Adrenal gland (tissue), 9 donors: ENCODE measurements at regions not wholly inside any gene's neighbourhood (a gene's known extent, or its start where the extent isn't known, plus 50 kb on each side); places are given as distances from the start of the nearest gene placed in this dataset.
A peak's percentile ranks its signal among the peaks of the same experiment; 100 is the strongest.
"Not testable (repeated sequence)": the region's sequence is repeated elsewhere in the genome, so short reads cannot be mapped to it uniquely, and the experiment has no call there.

ENCODE experiments used
- DNase-seq, 7 donors: peaks; one replicate each; pipeline ENCODE4 v3.0.0-alpha.2; 2019 to 2020
- H3K27ac ChIP-seq, 5 donors: fragments of 200-600 bp; sonication (generic) in 4 of 5; 1 replicate in 3 of 5; 2 replicates in 2 of 5; pipeline versions ENCODE4 v1.5.1 to v1.8.0; 2016 to 2020; ENCODE audit warnings: mild to moderate bottlenecking in 1 of 5
- H3K27me3 ChIP-seq: fragments of 200-600 bp; 2 replicates; pipeline ENCODE4 v1.8.0; 2021
- H3K36me3 ChIP-seq, 2 donors: fragments of 200-600 bp; replicated peaks in 1 of 2; 1 replicate in 1 of 2; 2 replicates in 1 of 2; pipeline versions ENCODE4 v1.5.1 to v1.8.0; 2018 to 2022
- H3K4me1 ChIP-seq, 2 donors: fragments of 200-600 bp; replicated peaks in 1 of 2; 1 replicate in 1 of 2; 2 replicates in 1 of 2; pipeline versions ENCODE4 v1.5.1 to v1.8.0; 2018 to 2021
- H3K4me3 ChIP-seq, 4 donors: fragments of 200-600 bp; sonication (generic) in 3 of 4; one replicate each; pipeline ENCODE4 v1.5.1; 2016 to 2018
- H3K9me3 ChIP-seq, 3 donors: fragments of 200-600 bp; sonication (generic) in 1 of 3; replicated peaks in 1 of 3; 1 replicate in 2 of 3; 2 replicates in 1 of 3; pipeline versions ENCODE4 v1.5.1 to v1.8.0; 2016 to 2021
- CTCF ChIP-seq, 6 experiments: fragments of 450-650 bp in 4 of 6; fragments of 200-600 bp in 2 of 6; sonication (generic) in 1 of 6; IDR thresholded peaks; 1 replicate in 5 of 6; 2 replicates in 1 of 6; pipeline versions ENCODE4 v1.5.1 to v1.8.0; 2016 to 2021; ENCODE audit warnings: antibody characterized with exemption in 6 of 6, mild to moderate bottlenecking in 2 of 6, moderate library complexity in 1 of 6
- POLR2A ChIP-seq, 2 donors: fragments of 450-650 bp; IDR thresholded peaks; one replicate each; pipeline ENCODE4 v1.6.1; 2017; ENCODE audit warnings: antibody characterized with exemption in 2 of 2, mild to moderate bottlenecking in 2 of 2, moderate library complexity in 1 of 2
- WGBS, 4 donors: extraction: QIAGEN DNeasy Blood & Tissue Kit in 2 of 4; methylation state at CpG; one replicate each; pipeline versions ENCODE4 v1.1.5 to v1.1.7; 2013 to 2017; 5-methylcytosine and 5-hydroxymethylcytosine counted together
- intact Hi-C, 2 donors: fragments of 100-400 bp; cut with DNase I; formaldehyde crosslinking; loops; one replicate each; pipeline versions ENCODE4 v1.14.1 to v1.15.0; 2022 to 2023
- donor health status: healthy with polysubstance abuse.
- donor health status: Bipolar disorder and iron deficiency.
- donor health status: DM: yes; HTN: yes; CAD: no.
- donor health status: DM: no; HTN: no; CAD: no.
- donor health status: DM: no; HTN: no; CAD: no.

- Histone ChIP-seq H3K4me1 (no peaks in the 10 kb centered on the region), H3K36me3 (no peaks in the 10 kb centered on the region), H3K9me3 (peaks cover 0 to 8% (median 0%) of the 10 kb centered on the region in 3 donors), H3K27ac (no peak overlapping the region), H3K4me3 (no peak overlapping the region), H3K27me3 (peaks cover 5% of the 10 kb centered on the region)
- no peak for TF ChIP-seq CTCF (IDR thresholded peaks at IDR 0.05)
- TF ChIP-seq POLR2A (IDR thresholded peaks at IDR 0.05), result no peak
- 66 to 84% (median 81%) methylated on average over 2 of the region's 2 CpGs for WGBS, 4 donors
- intact Hi-C loops, result no loop called here
- no peak for DNase-seq
Measured at GRCh38 chr1:5611431-5611830, 380.8 kb downstream of the NPHP4 start.

GRCh38 chr1:5610432-5610831 is 381.8 kb downstream of the NPHP4 start:
- Histone ChIP-seq H3K4me3 (no peak overlapping the region), H3K27ac (no peak overlapping the region), H3K9me3 (peaks cover 0 to 8% (median 0%) of the 10 kb centered on the region in 3 donors), H3K4me1 (no peaks in the 10 kb centered on the region), H3K36me3 (no peaks in the 10 kb centered on the region), H3K27me3 (peaks cover 5% of the 10 kb centered on the region)
- TF ChIP-seq CTCF (IDR thresholded peaks at IDR 0.05) (no peak), POLR2A (IDR thresholded peaks at IDR 0.05) (no peak)
- no peak for DNase-seq
- intact Hi-C loops, result no loop called here
- 66 to 88% (median 79%) methylated on average over 1 of the region's 1 CpG for WGBS, 4 donors

GRCh38 chr1:5603353-5604104 is 388.7 kb downstream of the NPHP4 start:
- Histone ChIP-seq H3K27ac (no peak overlapping the region), H3K4me1 (no peaks in the 10 kb centered on the region), H3K27me3 (peaks cover 4% of the 10 kb centered on the region), H3K36me3 (no peaks in the 10 kb centered on the region), H3K4me3 (no peak overlapping the region), H3K9me3 (peaks cover 0 to 2% (median 0%) of the 10 kb centered on the region in 3 donors)
- intact Hi-C loops, result no loop called here
- no peak for DNase-seq
- TF ChIP-seq POLR2A (IDR thresholded peaks at IDR 0.05) (no peak), CTCF (IDR thresholded peaks at IDR 0.05) (no peak)
- 66 to 73% (median 69%) methylated on average over 3 of the region's 3 CpGs for WGBS, 4 donors

GRCh38 chr1:5602718-5603117 is 389.5 kb downstream of the NPHP4 start:
- intact Hi-C loops, H3K4me1 ChIP-seq, DNase-seq, H3K27ac ChIP-seq, H3K9me3 ChIP-seq, H3K4me3 ChIP-seq, H3K36me3 ChIP-seq, H3K27me3 ChIP-seq: not testable (repeated sequence)
- WGBS, 4 donors, result 37 to 57% (median 48%) methylated on average over 3 to 5 of the region's 5 CpGs

GRCh38 chr1:5601516-5601915 is 390.7 kb downstream of the NPHP4 start:
- WGBS, 4 donors, result 78 to 84% (median 81%) methylated on average over 21 of the region's 21 CpGs
- no peaks in the 10 kb centered on the region for H3K4me1 ChIP-seq
- TF ChIP-seq CTCF (IDR thresholded peaks at IDR 0.05) (no peak), POLR2A (IDR thresholded peaks at IDR 0.05) (no peak)
- no peaks in the 10 kb centered on the region for H3K36me3 ChIP-seq
- intact Hi-C loops, result no loop called here
- peak in 1 of 7 donors; percentile 29 for DNase-seq
- H3K9me3 ChIP-seq, result no peaks in the 10 kb centered on the region
- peaks cover 4% of the 10 kb centered on the region for H3K27me3 ChIP-seq
- no peak overlapping the region for H3K4me3 ChIP-seq
- H3K27ac ChIP-seq, result no peak overlapping the region
